ENCODE measurements at regions not wholly inside any gene's neighbourhood (a gene's known extent, or its start where the extent isn't known, plus 50 kb on each side); places are given as distances from the start of the nearest gene placed in this dataset.
A peak's percentile ranks its signal among the peaks of the same experiment; 100 is the strongest.

- CTCF ChIA-PET: no interaction called here
- POLR2A ChIA-PET: no interaction called here
- H3K27ac Mint-ChIP-seq (ENCODE audit: unreplicated experiment): no peak overlapping the region
- H3K4me3 ChIP-seq (ENCODE audit: low read depth, low read length): no peak overlapping the region
- BruUV-seq (replicated peaks): no TSS peak
- H3K36me3 Mint-ChIP-seq (ENCODE audit: insufficient read depth, unreplicated experiment): no peaks in the 10 kb centered on the region
- no peaks in the 10 kb centered on the region for H3K9me3 Mint-ChIP-seq (ENCODE audit: unreplicated experiment)
- H3K9me3 ChIP-seq: no peaks in the 10 kb centered on the region
- intact Hi-C loops (cut with micrococcal nuclease; ENCODE audit: unreplicated experiment): no loop called here
- peaks cover 24% of the 10 kb centered on the region for H3K4me1 ChIP-seq
- H3K4me1 Mint-ChIP-seq (ENCODE audit: low read depth, unreplicated experiment): no peaks in the 10 kb centered on the region
- H3K27me3 Mint-ChIP-seq (ENCODE audit: insufficient read depth, unreplicated experiment): no peaks in the 10 kb centered on the region
- H3K36me3 ChIP-seq (ENCODE audit: control insufficient read depth, insufficient read depth, low read length): no peaks in the 10 kb centered on the region
- no peak for DNase-seq
- no peak for TF ChIP-seq CTCF (IDR thresholded peaks at IDR 0.05; ENCODE audit: insufficient read depth in 1 of 2, low read depth in 1 of 2, low read length in 1 of 2, severe bottlenecking in 1 of 2, unreplicated experiment in 1 of 2)
- no peaks in the 10 kb centered on the region for H3K27me3 ChIP-seq (replicated peaks; ENCODE audit: control insufficient read depth, insufficient read depth, low read length)
- H3K4me3 Mint-ChIP-seq (ENCODE audit: unreplicated experiment): no peak overlapping the region
Measured at GRCh38 chr1:108054396-108054795, 89.4 kb upstream of the VAV3 start.

- Mint-ChIP-seq H3K4me1 (ENCODE audit: low read depth, unreplicated experiment) (no peaks in the 10 kb centered on the region), H3K27me3 (ENCODE audit: insufficient read depth, unreplicated experiment) (no peaks in the 10 kb centered on the region), H3K9me3 (ENCODE audit: unreplicated experiment) (no peaks in the 10 kb centered on the region), H3K27ac (ENCODE audit: unreplicated experiment) (no peak overlapping the region), H3K36me3 (ENCODE audit: insufficient read depth, unreplicated experiment) (no peaks in the 10 kb centered on the region), H3K4me3 (ENCODE audit: unreplicated experiment) (no peak overlapping the region)
- TF ChIP-seq CTCF (IDR thresholded peaks at IDR 0.05; ENCODE audit: insufficient read depth in 1 of 2, low read depth in 1 of 2, low read length in 1 of 2, severe bottlenecking in 1 of 2, unreplicated experiment in 1 of 2): no peak
- H3K36me3 ChIP-seq (ENCODE audit: control insufficient read depth, insufficient read depth, low read length): no peaks in the 10 kb centered on the region
- intact Hi-C loops (cut with micrococcal nuclease; ENCODE audit: unreplicated experiment): no loop called here
- POLR2A ChIA-PET: no interaction called here
- no peaks in the 10 kb centered on the region for H3K9me3 ChIP-seq
- H3K27me3 ChIP-seq (replicated peaks; ENCODE audit: control insufficient read depth, insufficient read depth, low read length): no peaks in the 10 kb centered on the region
- BruUV-seq (replicated peaks): no TSS peak
- H3K4me1 ChIP-seq: peaks cover 24% of the 10 kb centered on the region
- CTCF ChIA-PET: no interaction called here
- H3K4me3 ChIP-seq (ENCODE audit: low read depth, low read length): no peak overlapping the region
- DNase-seq: no peak
Measured at GRCh38 chr1:108053270-108054013, 88.5 kb upstream of the VAV3 start.

- H3K36me3 ChIP-seq (ENCODE audit: control insufficient read depth, insufficient read depth, low read length): no peaks in the 10 kb centered on the region
- no peak for TF ChIP-seq CTCF (IDR thresholded peaks at IDR 0.05; ENCODE audit: insufficient read depth in 1 of 2, low read depth in 1 of 2, low read length in 1 of 2, severe bottlenecking in 1 of 2, unreplicated experiment in 1 of 2)
- peaks cover 24% of the 10 kb centered on the region for H3K4me1 ChIP-seq
- BruUV-seq (replicated peaks): no TSS peak
- H3K27me3 Mint-ChIP-seq (ENCODE audit: insufficient read depth, unreplicated experiment): no peaks in the 10 kb centered on the region
- peaks cover 6% of the 10 kb centered on the region for H3K4me1 Mint-ChIP-seq (ENCODE audit: low read depth, unreplicated experiment)
- intact Hi-C loops (cut with micrococcal nuclease; ENCODE audit: unreplicated experiment): no loop called here
- no peaks in the 10 kb centered on the region for H3K9me3 ChIP-seq
- H3K27ac Mint-ChIP-seq (ENCODE audit: unreplicated experiment): no peak overlapping the region
- no peak overlapping the region for H3K4me3 Mint-ChIP-seq (ENCODE audit: unreplicated experiment)
- peak; percentile 40 to 51 for DNase-seq
- POLR2A ChIA-PET: no interaction called here
- no peaks in the 10 kb centered on the region for H3K36me3 Mint-ChIP-seq (ENCODE audit: insufficient read depth, unreplicated experiment)
- no peaks in the 10 kb centered on the region for H3K9me3 Mint-ChIP-seq (ENCODE audit: unreplicated experiment)
- no peaks in the 10 kb centered on the region for H3K27me3 ChIP-seq (replicated peaks; ENCODE audit: control insufficient read depth, insufficient read depth, low read length)
- CTCF ChIA-PET: no interaction called here
- H3K4me3 ChIP-seq (ENCODE audit: low read depth, low read length): no peak overlapping the region
Measured at GRCh38 chr1:108051631-108052377, 86.8 kb upstream of the VAV3 start.
